ENCODE measurements at regions not wholly inside any gene's neighbourhood (a gene's known extent, or its start where the extent isn't known, plus 50 kb on each side); places are given as distances from the start of the nearest gene placed in this dataset.

GRCh38 chr2:113831161-113831560 is 58.7 kb upstream of the ACTR3 start:
- H2AFZ ChIP-seq = no peak overlapping the region
- peaks cover 5% of the 10 kb centered on the region for H3K4me1 ChIP-seq
- no peak for TF ChIP-seq CTCF (IDR thresholded peaks at IDR 0.05)
- no peaks in the 10 kb centered on the region for H3K36me3 ChIP-seq (ENCODE audit: control insufficient read depth, insufficient read depth, low read length)
- no peak overlapping the region for H3K4me2 ChIP-seq (ENCODE audit: low read length)
- no peaks in the 10 kb centered on the region for H3K9me3 ChIP-seq (ENCODE audit: control insufficient read depth, low read length)
- H3K27ac ChIP-seq = no peak overlapping the region
- no peaks in the 10 kb centered on the region for H3K27me3 ChIP-seq (ENCODE audit: control insufficient read depth, insufficient read depth, low read length)
- H3K79me2 ChIP-seq = no peaks in the 10 kb centered on the region
- H3K9ac ChIP-seq = no peak overlapping the region
- no peak overlapping the region for H3K4me3 ChIP-seq (ENCODE audit: low read depth, low read length)

DNA sequence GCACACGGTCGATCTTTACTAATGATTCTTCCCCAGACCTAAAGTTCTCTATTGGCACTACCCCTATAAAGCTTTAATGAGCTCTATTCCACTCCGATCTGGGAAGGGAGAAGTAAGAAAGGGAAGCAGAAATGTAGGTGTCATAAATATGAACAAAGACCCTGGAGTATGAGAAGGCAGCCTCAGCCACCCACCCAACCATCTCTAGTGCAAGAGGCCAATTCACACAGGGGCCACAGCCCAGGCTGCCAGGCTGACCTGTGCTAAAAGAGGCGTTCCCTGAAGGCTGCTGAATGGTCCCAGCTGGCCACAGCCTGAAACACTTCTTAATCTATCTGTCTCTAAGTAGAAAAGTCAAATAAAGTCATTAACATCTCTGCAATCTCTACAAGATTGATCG is 60.1 kb upstream of the ACTR3 start:
- H3K79me2 ChIP-seq = no peaks in the 10 kb centered on the region

DNA sequence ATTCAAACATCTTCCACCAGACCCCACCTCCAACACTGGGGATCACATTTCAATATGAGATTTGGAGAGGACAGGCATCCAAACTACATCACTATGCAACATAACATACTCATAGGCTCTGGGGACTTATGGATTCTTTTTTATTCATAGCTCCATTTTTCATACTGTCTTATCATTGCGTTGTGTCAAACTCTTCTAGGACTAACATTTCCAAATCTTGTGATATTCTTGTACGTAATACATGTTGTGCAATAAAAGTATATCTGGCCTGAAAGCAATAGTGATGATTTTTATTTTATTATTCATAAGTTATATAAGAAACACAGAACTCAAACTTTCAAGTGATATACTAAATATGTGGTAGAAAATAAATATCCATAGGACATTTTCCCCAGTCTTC is 60.6 kb upstream of the ACTR3 start:
- H3K4me3 ChIP-seq (ENCODE audit: low read depth, low read length) = no peak overlapping the region
- no peaks in the 10 kb centered on the region for H3K79me2 ChIP-seq
- no peaks in the 10 kb centered on the region for H3K9me3 ChIP-seq (ENCODE audit: control insufficient read depth, low read length)
- H3K36me3 ChIP-seq (ENCODE audit: control insufficient read depth, insufficient read depth, low read length) = no peaks in the 10 kb centered on the region
- peaks cover 5% of the 10 kb centered on the region for H3K4me1 ChIP-seq
- no peak for TF ChIP-seq CTCF (IDR thresholded peaks at IDR 0.05)
- no peak overlapping the region for H3K4me2 ChIP-seq (ENCODE audit: low read length)
- H3K27me3 ChIP-seq (ENCODE audit: control insufficient read depth, insufficient read depth, low read length) = no peaks in the 10 kb centered on the region
- H3K9ac ChIP-seq = no peak overlapping the region
- no peak overlapping the region for H2AFZ ChIP-seq
- no peak overlapping the region for H3K27ac ChIP-seq

More for the DNA sequence above, 60.1 kb upstream of the ACTR3 start:
- TF ChIP-seq CTCF (IDR thresholded peaks at IDR 0.05) = no peak
- Histone ChIP-seq H3K9me3 (ENCODE audit: control insufficient read depth, low read length) (no peaks in the 10 kb centered on the region), H3K4me1 (peaks cover 5% of the 10 kb centered on the region), H3K4me2 (ENCODE audit: low read length) (no peak overlapping the region), H3K4me3 (ENCODE audit: low read depth, low read length) (no peak overlapping the region), H3K9ac (no peak overlapping the region), H3K27ac (no peak overlapping the region), H2AFZ (no peak overlapping the region), H3K27me3 (ENCODE audit: control insufficient read depth, insufficient read depth, low read length) (no peaks in the 10 kb centered on the region), H3K36me3 (ENCODE audit: control insufficient read depth, insufficient read depth, low read length) (no peaks in the 10 kb centered on the region)

DNA sequence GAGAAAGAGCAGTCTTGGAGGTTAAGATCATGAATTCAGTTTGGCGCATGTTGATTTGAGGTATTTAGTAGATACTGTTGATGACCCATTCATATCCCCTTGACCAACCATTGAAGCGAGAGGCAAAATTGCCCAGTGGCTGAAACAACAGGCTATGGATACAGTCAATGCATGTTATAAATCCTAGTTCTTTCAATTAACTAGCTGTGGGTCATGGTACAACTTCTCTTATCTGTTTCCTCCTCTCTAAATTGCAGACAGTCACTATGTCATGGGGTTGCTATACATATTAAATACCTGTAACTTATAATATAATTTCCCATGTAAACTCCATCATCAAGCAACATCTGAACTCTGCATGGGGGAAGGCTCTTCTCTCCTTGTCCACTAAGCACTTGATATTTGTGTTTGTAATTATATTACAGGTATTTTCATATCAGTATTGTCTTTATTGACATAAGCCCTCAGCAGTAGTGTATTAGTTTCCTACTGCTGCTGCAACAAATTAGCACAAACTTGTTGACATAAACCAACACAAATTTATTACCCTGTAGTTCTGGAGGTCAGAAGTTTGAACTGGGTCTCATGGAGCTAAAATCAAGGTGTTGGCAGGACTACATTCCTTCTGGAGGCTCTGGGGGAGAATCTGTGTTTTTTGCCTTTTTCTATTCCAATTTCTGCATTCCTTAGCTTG is 61.7 kb upstream of the ACTR3 start:
- H3K4me2 ChIP-seq (ENCODE audit: low read length) = no peak overlapping the region
- H3K27ac ChIP-seq = no peak overlapping the region
- no peak for TF ChIP-seq CTCF (IDR thresholded peaks at IDR 0.05)
- no peaks in the 10 kb centered on the region for H3K27me3 ChIP-seq (ENCODE audit: control insufficient read depth, insufficient read depth, low read length)
- no peak overlapping the region for H2AFZ ChIP-seq
- H3K9me3 ChIP-seq (ENCODE audit: control insufficient read depth, low read length) = no peaks in the 10 kb centered on the region
- H3K9ac ChIP-seq = no peak overlapping the region
- no peak overlapping the region for H3K4me3 ChIP-seq (ENCODE audit: low read depth, low read length)
- H3K4me1 ChIP-seq = peaks cover 5% of the 10 kb centered on the region
- H3K79me2 ChIP-seq = no peaks in the 10 kb centered on the region
- H3K36me3 ChIP-seq (ENCODE audit: control insufficient read depth, insufficient read depth, low read length) = no peaks in the 10 kb centered on the region

DNA sequence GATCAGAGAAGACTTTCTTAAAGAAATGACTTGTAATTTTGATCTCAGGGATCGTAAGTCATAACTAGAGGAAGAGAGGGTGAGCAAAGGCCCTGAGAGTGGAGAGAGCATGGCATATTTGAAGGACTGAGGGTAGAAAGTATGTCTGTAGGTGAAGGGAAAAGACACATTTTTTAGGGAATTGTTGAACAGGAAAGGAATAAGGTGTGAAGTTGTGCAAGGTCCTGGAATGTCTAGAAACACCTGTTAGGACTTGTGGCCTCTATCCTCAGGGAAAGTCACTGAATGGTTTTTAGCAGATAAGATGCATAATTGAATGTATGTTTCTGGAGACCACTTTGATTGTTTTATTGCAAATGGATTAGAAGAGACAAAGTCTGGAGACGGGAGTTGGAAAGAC is 62.5 kb upstream of the ACTR3 start:
- H3K27me3 ChIP-seq (ENCODE audit: control insufficient read depth, insufficient read depth, low read length) = no peaks in the 10 kb centered on the region
- no peaks in the 10 kb centered on the region for H3K9me3 ChIP-seq (ENCODE audit: control insufficient read depth, low read length)

More for the DNA sequence above, 62.5 kb upstream of the ACTR3 start:
- no peak overlapping the region for H2AFZ ChIP-seq
- peaks cover 5% of the 10 kb centered on the region for H3K4me1 ChIP-seq
- H3K9ac ChIP-seq = no peak overlapping the region
- no peak overlapping the region for H3K27ac ChIP-seq
- no peak for TF ChIP-seq CTCF (IDR thresholded peaks at IDR 0.05)
- H3K4me3 ChIP-seq (ENCODE audit: low read depth, low read length) = no peak overlapping the region
- no peaks in the 10 kb centered on the region for H3K36me3 ChIP-seq (ENCODE audit: control insufficient read depth, insufficient read depth, low read length)
- no peak overlapping the region for H3K4me2 ChIP-seq (ENCODE audit: low read length)
- H3K79me2 ChIP-seq = no peaks in the 10 kb centered on the region

All from parathyroid adenoma (tissue), 2 donors.